WERI-Rb-1 (cell line): ENCODE measurements at regions not wholly inside any gene's neighbourhood (a gene's known extent, or its start where the extent isn't known, plus 50 kb on each side); places are given as distances from the start of the nearest gene placed in this dataset.

Source experiments
- DNase-seq: peaks from one replicate; pipeline ENCODE4 v3.0.0-alpha.2; 2020
- H3K27ac ChIP-seq: fragments of 250-450 bp; sonication (Bioruptor Pico); 2 replicates; pipeline ENCODE4 v1.5.1; 2020; ENCODE audit warnings: mild to moderate bottlenecking, moderate library complexity
- H3K27me3 ChIP-seq: fragments of 250-450 bp; sonication (Bioruptor Pico); 2 replicates; pipeline ENCODE4 v1.5.1; 2021; ENCODE audit warnings: mild to moderate bottlenecking, low read depth, moderate library complexity; ENCODE audit not compliant: insufficient read depth, severe bottlenecking
- H3K36me3 ChIP-seq: fragments of 250-450 bp; sonication (Bioruptor Pico); 2 replicates; pipeline ENCODE4 v1.5.1; 2020; ENCODE audit warnings: mild to moderate bottlenecking, moderate library complexity
- H3K4me3 ChIP-seq: 2 replicates; pipeline ENCODE4 v1.5.1; 2011; ENCODE audit warnings: low read depth, mild to moderate bottlenecking, control low read depth, low read length
- H3K9me3 ChIP-seq: fragments of 250-450 bp; sonication (Bioruptor Pico); 2 replicates; pipeline ENCODE4 v1.5.1; 2021; ENCODE audit warnings: mild to moderate bottlenecking, moderate library complexity; ENCODE audit not compliant: severe bottlenecking
- TF ChIP-seq, protein P1 (sequence below): IDR thresholded peaks from 2 replicates; pipeline ENCODE4 v1.5.1; 2011; ENCODE audit warnings: low read depth, mild to moderate bottlenecking, control low read depth, inconsistent platforms, low read length

DNA sequence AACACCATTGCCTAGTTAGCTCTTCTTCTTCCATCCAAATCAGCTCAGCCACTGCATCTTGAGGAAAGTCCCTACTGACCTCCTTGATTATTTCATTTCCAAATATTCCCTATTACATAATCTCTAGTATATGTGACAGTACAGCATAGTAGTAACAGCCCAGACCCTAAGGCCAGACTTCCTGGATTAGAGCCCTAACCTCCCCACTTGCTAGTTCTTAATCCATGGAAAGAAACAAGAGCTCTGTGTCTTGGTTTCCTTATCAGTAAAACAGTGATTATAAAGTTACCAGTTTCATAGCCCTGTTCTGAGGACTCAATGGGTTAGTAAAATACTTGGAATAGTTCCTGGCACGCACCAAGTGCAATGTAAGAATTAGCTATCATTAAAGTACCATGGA, 153.0 kb downstream of the RAP2A start:
- H3K4me3 ChIP-seq, result no peak overlapping the region
- no peaks in the 10 kb centered on the region for H3K27me3 ChIP-seq
- H3K36me3 ChIP-seq, result no peaks in the 10 kb centered on the region
- H3K9me3 ChIP-seq, result no peaks in the 10 kb centered on the region
- no peak overlapping the region for H3K27ac ChIP-seq
- DNase-seq, result no peak
- TF ChIP-seq, protein P1, sequence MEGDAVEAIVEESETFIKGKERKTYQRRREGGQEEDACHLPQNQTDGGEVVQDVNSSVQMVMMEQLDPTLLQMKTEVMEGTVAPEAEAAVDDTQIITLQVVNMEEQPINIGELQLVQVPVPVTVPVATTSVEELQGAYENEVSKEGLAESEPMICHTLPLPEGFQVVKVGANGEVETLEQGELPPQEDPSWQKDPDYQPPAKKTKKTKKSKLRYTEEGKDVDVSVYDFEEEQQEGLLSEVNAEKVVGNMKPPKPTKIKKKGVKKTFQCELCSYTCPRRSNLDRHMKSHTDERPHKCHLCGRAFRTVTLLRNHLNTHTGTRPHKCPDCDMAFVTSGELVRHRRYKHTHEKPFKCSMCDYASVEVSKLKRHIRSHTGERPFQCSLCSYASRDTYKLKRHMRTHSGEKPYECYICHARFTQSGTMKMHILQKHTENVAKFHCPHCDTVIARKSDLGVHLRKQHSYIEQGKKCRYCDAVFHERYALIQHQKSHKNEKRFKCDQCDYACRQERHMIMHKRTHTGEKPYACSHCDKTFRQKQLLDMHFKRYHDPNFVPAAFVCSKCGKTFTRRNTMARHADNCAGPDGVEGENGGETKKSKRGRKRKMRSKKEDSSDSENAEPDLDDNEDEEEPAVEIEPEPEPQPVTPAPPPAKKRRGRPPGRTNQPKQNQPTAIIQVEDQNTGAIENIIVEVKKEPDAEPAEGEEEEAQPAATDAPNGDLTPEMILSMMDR, result no peak

GRCh38 chr13:97588993-97589392, 155.0 kb downstream of the RAP2A start:
- Histone ChIP-seq H3K27me3 (no peaks in the 10 kb centered on the region), H3K9me3 (peaks cover 10% of the 10 kb centered on the region), H3K36me3 (no peaks in the 10 kb centered on the region), H3K27ac (no peak overlapping the region), H3K4me3 (no peak overlapping the region)
- no peak for DNase-seq
- TF ChIP-seq, protein P1, result peak; percentile 46

GRCh38 chr13:97600458-97601075, 166.6 kb downstream of the RAP2A start:
- no peaks in the 10 kb centered on the region for H3K36me3 ChIP-seq
- peaks cover 6% of the 10 kb centered on the region for H3K9me3 ChIP-seq
- no peak overlapping the region for H3K27ac ChIP-seq
- no peaks in the 10 kb centered on the region for H3K27me3 ChIP-seq
- TF ChIP-seq, protein P1, result no peak
- no peak overlapping the region for H3K4me3 ChIP-seq
- no peak for DNase-seq

DNA sequence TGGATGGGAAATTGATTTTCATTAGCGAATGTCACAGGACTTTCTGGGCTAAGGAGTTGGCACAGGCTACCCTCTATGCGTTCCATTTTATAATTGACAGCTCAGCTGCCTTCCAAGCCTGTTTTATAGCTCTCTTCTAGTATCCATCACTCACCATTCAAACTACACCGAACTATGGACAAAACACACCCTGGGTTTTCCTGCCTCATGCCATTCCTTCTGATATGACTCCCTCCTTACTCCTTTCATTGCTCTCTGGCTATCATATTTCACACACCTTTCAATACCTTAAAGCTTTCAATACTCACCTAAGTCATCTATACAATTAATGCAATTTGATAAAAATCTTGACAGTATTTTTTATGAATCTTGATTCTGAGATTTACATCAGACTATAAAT, 181.3 kb downstream of the RAP2A start:
- TF ChIP-seq, protein P1, result no peak
- H3K27me3 ChIP-seq, result no peaks in the 10 kb centered on the region

GRCh38 chr13:97616385-97616784, 182.4 kb downstream of the RAP2A start:
- Histone ChIP-seq H3K27ac (no peak overlapping the region), H3K4me3 (no peak overlapping the region), H3K9me3 (no peaks in the 10 kb centered on the region), H3K36me3 (no peaks in the 10 kb centered on the region), H3K27me3 (no peaks in the 10 kb centered on the region)
- no peak for DNase-seq
- TF ChIP-seq, protein P1, result no peak

More for the DNA sequence above, 181.3 kb downstream of the RAP2A start:
- no peak overlapping the region for H3K4me3 ChIP-seq
- no peak for DNase-seq
- no peak overlapping the region for H3K27ac ChIP-seq
- H3K36me3 ChIP-seq, result no peaks in the 10 kb centered on the region
- H3K9me3 ChIP-seq, result no peaks in the 10 kb centered on the region

DNA sequence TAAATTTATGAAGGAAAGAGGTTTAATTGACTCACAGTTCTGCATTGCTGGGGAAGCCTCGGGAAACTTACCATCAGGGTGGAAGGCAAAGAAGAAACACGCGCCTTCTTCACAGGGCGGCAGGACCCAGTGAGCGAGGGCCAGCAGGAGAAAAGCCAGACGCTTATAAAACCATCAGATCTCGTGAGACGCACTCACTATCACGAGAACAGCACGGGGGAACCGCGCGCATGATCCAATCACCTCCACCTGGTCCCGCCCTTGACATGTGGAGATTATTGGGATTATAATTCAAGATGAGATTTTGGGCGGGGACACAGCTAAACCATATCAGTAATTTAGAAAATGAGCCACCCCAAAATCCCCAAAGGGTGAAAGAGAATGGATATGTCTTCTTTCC, 187.1 kb downstream of the RAP2A start:
- DNase-seq, result no peak
- H3K36me3 ChIP-seq, result no peaks in the 10 kb centered on the region
- no peak overlapping the region for H3K4me3 ChIP-seq
- H3K27me3 ChIP-seq, result no peaks in the 10 kb centered on the region
- no peaks in the 10 kb centered on the region for H3K9me3 ChIP-seq
- no peak overlapping the region for H3K27ac ChIP-seq
- TF ChIP-seq, protein P1, result no peak
